ENCODE measurements at regions not wholly inside any gene's neighbourhood (a gene's known extent, or its start where the extent isn't known, plus 50 kb on each side); places are given as distances from the start of the nearest gene placed in this dataset.

DNA sequence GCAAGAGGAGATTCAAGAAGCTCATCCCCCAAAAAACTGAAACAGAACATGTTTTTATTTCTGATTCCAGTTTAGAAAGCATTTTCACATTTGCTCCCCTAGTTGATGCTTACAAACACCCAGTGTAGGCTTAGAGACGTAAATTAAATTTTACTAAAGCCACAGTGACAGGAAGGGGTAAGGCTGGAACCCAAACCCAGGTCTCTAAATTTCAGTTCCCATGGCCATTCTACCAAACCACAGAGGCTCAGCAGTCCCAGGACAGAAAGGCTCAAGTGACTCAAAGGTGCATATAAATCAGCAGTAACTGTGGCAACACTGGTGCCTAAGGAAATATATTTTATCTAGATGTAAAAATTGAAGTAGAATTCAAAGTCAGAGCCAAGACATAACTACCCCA lies 128.7 kb downstream of the CEP120 start:
- Histone ChIP-seq H3K79me2 (ENCODE audit: control insufficient read depth in 1 of 2, insufficient read depth in 2 of 2, low read length in 2 of 2) (no peaks in the 10 kb centered on the region), H3K4me2 (ENCODE audit: insufficient read depth in 1 of 2, low read depth in 2 of 2, low read length in 2 of 2) (no peak overlapping the region), H4K91ac (replicated peaks; ENCODE audit: insufficient read length, low read length) (no peak overlapping the region), H3K9me3 (ENCODE audit: insufficient read depth in 2 of 2, low read depth in 1 of 2, low read length in 1 of 2) (no peaks in the 10 kb centered on the region), H3K9ac (replicated peaks in 1 of 4; ENCODE audit: extremely low read depth in 1 of 4, low read depth in 3 of 4, low read length in 3 of 4) (no peak overlapping the region), H2AFZ (ENCODE audit: low read length) (no peak overlapping the region), H2BK12ac (ENCODE audit: low read depth, low read length) (no peak overlapping the region), H2BK20ac (ENCODE audit: low read length) (no peak overlapping the region), H3K4me3 (ENCODE audit: extremely low read depth in 1 of 4, insufficient read depth in 2 of 4, low read depth in 3 of 4, low read length in 4 of 4) (no peak overlapping the region), H3K4me1 (replicated peaks in 1 of 4; ENCODE audit: control insufficient read depth in 3 of 4, insufficient read depth in 4 of 4, low read length in 3 of 4) (peaks cover 0 to 3% (median 0%) of the 10 kb centered on the region in 4 experiments; a peak in 2 of 7 replicates), H2BK120ac (replicated peaks; ENCODE audit: low read depth, low read length) (no peak overlapping the region), H3K23ac (ENCODE audit: insufficient read length) (no peak overlapping the region), H3K4ac (replicated peaks; ENCODE audit: insufficient read length, low read depth, low read length) (no peak overlapping the region), H3K79me1 (ENCODE audit: low read depth, low read length) (no peaks in the 10 kb centered on the region), H2BK5ac (ENCODE audit: low read depth, low read length) (no peak overlapping the region), H3K36me3 (ENCODE audit: control insufficient read depth in 2 of 4, insufficient read depth in 4 of 4, low read length in 3 of 4) (no peaks in the 10 kb centered on the region; a peak in 1 of 8 replicates), H2AK5ac (ENCODE audit: low read depth, low read length) (no peak overlapping the region), H2BK15ac (ENCODE audit: low read length) (no peak overlapping the region), H3K23me2 (ENCODE audit: low read depth, low read length) (no peaks in the 10 kb centered on the region), H4K20me1 (replicated peaks in 1 of 2; ENCODE audit: control insufficient read depth in 1 of 2, insufficient read depth in 2 of 2, low read length in 2 of 2) (no peaks in the 10 kb centered on the region), H3K18ac (ENCODE audit: extremely low read depth, low read length) (no peak overlapping the region), H3K56ac (replicated peaks; ENCODE audit: insufficient read length, low read depth, low read length) (no peak overlapping the region), H4K8ac (ENCODE audit: extremely low read depth, insufficient read depth, low read length) (no peak overlapping the region), H3K27me3 (replicated peaks in 1 of 4; ENCODE audit: control insufficient read depth in 3 of 4, extremely low read depth in 1 of 4, insufficient read depth in 3 of 4, low read length in 3 of 4) (no peaks in the 10 kb centered on the region), H3K27ac (ENCODE audit: low read depth, low read length) (no peak overlapping the region), H3K14ac (ENCODE audit: insufficient read length) (no peak overlapping the region), H4K5ac (ENCODE audit: insufficient read length, low read depth, low read length) (no peak overlapping the region)
- ChIA-PET CTCF (ENCODE audit: partially characterized antibody) (interaction anchor here (1.0 to 4.7 kb wide), 3 partner anchors 13 to 73 kb away, joined by 4 to 16 read pairs (median 5); no protein-coding TSS in a partner anchor), POLR2A (ENCODE audit: partially characterized antibody) (no interaction called here)
- WGBS, 2 experiments (ENCODE audit: extremely low coverage in 1 of 2, insufficient coverage in 1 of 2, insufficient read length in 1 of 2, insufficient replicate concordance in 2 of 2, low coverage in 1 of 2, low lambda C conversion rate in 2 of 2, missing lambda C conversion rate in 1 of 2), result 84% methylated on average over 1 of the region's 1 CpG; no CpG with 5 or more reads in 1 of the 2 experiments
- FAIRE-seq (no peak), DNase-seq (ENCODE audit: low read depth in 1 of 2, low spot score in 2 of 2) (no peak)
- TF ChIP-seq CHD1 (IDR thresholded peaks at IDR 0.05; ENCODE audit: low read depth, low read length) (no peak), JUND (IDR thresholded peaks at IDR 0.05; ENCODE audit: low read length) (no peak), ZNF274 (IDR thresholded peaks at IDR 0.05; ENCODE audit: borderline replicate concordance, extremely low read depth, low read length) (no peak), GTF2F1 (IDR thresholded peaks at IDR 0.05; ENCODE audit: borderline replicate concordance, low read depth, low read length) (no peak), BCL11A (IDR thresholded peaks at IDR 0.05; ENCODE audit: low read depth in 2 of 2, low read length in 2 of 2) (no peak), SUZ12 (IDR thresholded peaks at IDR 0.05; ENCODE audit: low read length) (no peak), SIX5 (IDR thresholded peaks at IDR 0.05; ENCODE audit: low read depth, low read length) (no peak), CBX8 (IDR thresholded peaks at IDR 0.05; ENCODE audit: borderline replicate concordance, low read depth, low read length) (no peak), CEBPB (IDR thresholded peaks at IDR 0.05; ENCODE audit: low read depth, low read length) (no peak), CHD2 (IDR thresholded peaks at IDR 0.05; ENCODE audit: low read length) (no peak), CBX5 (IDR thresholded peaks at IDR 0.05; ENCODE audit: low read depth, low read length) (no peak), KDM4A (IDR thresholded peaks at IDR 0.05; ENCODE audit: low read depth, low read length, severe bottlenecking) (no peak), RBBP5 (IDR thresholded peaks at IDR 0.05; ENCODE audit: borderline replicate concordance, low read depth, low read length) (no peak), ASH2L (IDR thresholded peaks at IDR 0.05; ENCODE audit: low read length) (no peak), SIN3A (conservative IDR thresholded peaks at IDR 0.05 in 1 of 2, IDR thresholded peaks at IDR 0.05 in 1 of 2; ENCODE audit: low read depth in 1 of 2, low read length in 2 of 2) (no peak), FOSL1 (IDR thresholded peaks at IDR 0.05; ENCODE audit: insufficient read depth, low read depth, low read length) (no peak)
